ENCODE measurements at regions not wholly inside any gene's neighbourhood (a gene's known extent, or its start where the extent isn't known, plus 50 kb on each side); places are given as distances from the start of the nearest gene placed in this dataset.

GRCh38 chr6:75020971-75021370, 184.9 kb downstream of the COL12A1 start:
- Histone ChIP-seq H3K79me2 (replicated peaks; ENCODE audit: insufficient read depth, low read length) (no peaks in the 10 kb centered on the region), H3K27ac (ENCODE audit: low read length) (no peak overlapping the region), H3K9ac (ENCODE audit: low read length) (no peak overlapping the region), H3K9me2 (ENCODE audit: insufficient read depth, low read length) (no peaks in the 10 kb centered on the region), H2AFZ (ENCODE audit: low read depth, low read length) (no peak overlapping the region), H3K36me3 (ENCODE audit: insufficient read depth, low read length) (no peaks in the 10 kb centered on the region), H3K4me3 (ENCODE audit: low read length) (no peak overlapping the region), H3K9me3 (ENCODE audit: low read length) (no peaks in the 10 kb centered on the region), H3K27me3 (ENCODE audit: insufficient read depth, low read depth, low read length) (no peaks in the 10 kb centered on the region), H3K4me2 (ENCODE audit: low read length) (no peak overlapping the region), H3F3A (ENCODE audit: insufficient read depth, low read length, poor library complexity, severe bottlenecking) (no peaks in the 10 kb centered on the region), H4K20me1 (ENCODE audit: insufficient read depth) (no peaks in the 10 kb centered on the region)
- no peak for TF ChIP-seq POLR2AphosphoS5 (IDR thresholded peaks at IDR 0.05)
- no peak for TF ChIP-seq REST (IDR thresholded peaks at IDR 0.05; ENCODE audit: borderline replicate concordance)
- TF ChIP-seq SMC3 (conservative IDR thresholded peaks at IDR 0.05; ENCODE audit: poor library complexity) = no peak
- no peak for TF ChIP-seq MXI1 (conservative IDR thresholded peaks at IDR 0.05; ENCODE audit: poor library complexity, severe bottlenecking)
- TF ChIP-seq EP300 (conservative IDR thresholded peaks at IDR 0.05; ENCODE audit: poor library complexity, severe bottlenecking) = no peak

GRCh38 chr6:75020376-75020775, 185.5 kb downstream of the COL12A1 start:
- Histone ChIP-seq H3K9ac (ENCODE audit: low read length) (no peak overlapping the region), H2AFZ (ENCODE audit: low read depth, low read length) (no peak overlapping the region), H3F3A (ENCODE audit: insufficient read depth, low read length, poor library complexity, severe bottlenecking) (no peaks in the 10 kb centered on the region), H3K36me3 (ENCODE audit: insufficient read depth, low read length) (no peaks in the 10 kb centered on the region), H3K9me3 (ENCODE audit: low read length) (no peaks in the 10 kb centered on the region), H3K4me2 (ENCODE audit: low read length) (no peak overlapping the region), H3K27ac (ENCODE audit: low read length) (no peak overlapping the region), H3K9me2 (ENCODE audit: insufficient read depth, low read length) (no peaks in the 10 kb centered on the region), H4K20me1 (ENCODE audit: insufficient read depth) (no peaks in the 10 kb centered on the region), H3K4me3 (ENCODE audit: low read length) (no peak overlapping the region), H3K79me2 (replicated peaks; ENCODE audit: insufficient read depth, low read length) (no peaks in the 10 kb centered on the region), H3K27me3 (ENCODE audit: insufficient read depth, low read depth, low read length) (no peaks in the 10 kb centered on the region)
- TF ChIP-seq EP300 (conservative IDR thresholded peaks at IDR 0.05; ENCODE audit: poor library complexity, severe bottlenecking) (no peak), MXI1 (conservative IDR thresholded peaks at IDR 0.05; ENCODE audit: poor library complexity, severe bottlenecking) (no peak), TAF1 (IDR thresholded peaks at IDR 0.05; ENCODE audit: low read depth) (no peak), REST (IDR thresholded peaks at IDR 0.05; ENCODE audit: borderline replicate concordance) (no peak), EZH2 (IDR thresholded peaks at IDR 0.05; ENCODE audit: borderline replicate concordance, insufficient read depth, low read length, poor library complexity, severe bottlenecking) (no peak), POLR2AphosphoS5 (IDR thresholded peaks at IDR 0.05) (no peak), CTCF (IDR thresholded peaks at IDR 0.05; ENCODE audit: poor library complexity, severe bottlenecking) (no peak), RAD21 (conservative IDR thresholded peaks at IDR 0.05) (no peak), SMC3 (conservative IDR thresholded peaks at IDR 0.05; ENCODE audit: poor library complexity) (no peak)

All from neural cell (in vitro differentiated cells).